Breast epithelium (tissue), 4 donors: ENCODE measurements at regions not wholly inside any gene's neighbourhood (a gene's known extent, or its start where the extent isn't known, plus 50 kb on each side); places are given as distances from the start of the nearest gene placed in this dataset.

ENCODE experiments used
- DNase-seq, 2 donors: peaks; one replicate each; pipeline ENCODE4 v3.0.0-alpha.2; 2019; ENCODE audit warnings: low spot score in 2 of 2
- H3K27ac ChIP-seq, 2 donors: fragments of 200-600 bp; sonication (generic) in 1 of 2; one replicate each; pipeline ENCODE4 v1.5.1; 2016 to 2019; ENCODE audit warnings: mild to moderate bottlenecking in 1 of 2
- H3K27me3 ChIP-seq, 2 donors: fragments of 200-600 bp; sonication (generic) in 1 of 2; one replicate each; pipeline versions ENCODE4 v1.5.1 to v1.6.0; 2017 to 2019; ENCODE audit warnings: control low read depth in 1 of 2, mild to moderate bottlenecking in 1 of 2
- H3K36me3 ChIP-seq: fragments of 200-600 bp; one replicate; pipeline ENCODE4 v1.5.1; 2019
- H3K4me1 ChIP-seq, 2 donors: fragments of 200-600 bp; sonication (generic); one replicate each; pipeline ENCODE4 v1.5.1; 2016 to 2019; ENCODE audit warnings: control low read depth in 1 of 2
- H3K4me3 ChIP-seq, 3 donors: fragments of 200-600 bp; sonication (generic); 1 replicate in 2 of 3; 2 replicates in 1 of 3; pipeline ENCODE4 v1.5.1; 2016 to 2019; ENCODE audit warnings: mild to moderate bottlenecking in 3 of 3, moderate library complexity in 2 of 3
- H3K9me3 ChIP-seq, 2 donors: fragments of 200-600 bp; sonication (generic) in 1 of 2; one replicate each; pipeline ENCODE4 v1.5.1; 2016 to 2019; ENCODE audit warnings: control low read depth in 1 of 2
- CTCF ChIP-seq, 3 donors: fragments of 450-650 bp; IDR thresholded peaks; one replicate each; pipeline ENCODE4 v1.5.1; 2016 to 2017; ENCODE audit warnings: antibody characterized with exemption in 3 of 3, mild to moderate bottlenecking in 3 of 3, moderate library complexity in 3 of 3
- POLR2A ChIP-seq: fragments of 450-650 bp; IDR thresholded peaks from one replicate; pipeline ENCODE4 v1.6.1; 2016; ENCODE audit warnings: antibody characterized with exemption, mild to moderate bottlenecking, moderate library complexity
- POLR2AphosphoS5 ChIP-seq, 3 donors: sonication (generic); formaldehyde crosslinking; IDR thresholded peaks; one replicate each; pipeline ENCODE4 v1.6.1; 2017; ENCODE audit warnings: antibody characterized with exemption in 3 of 3
- intact Hi-C: fragments of 100-400 bp; cut with DNase I; formaldehyde crosslinking; loops from one replicate; pipeline ENCODE4 v1.15.1; 2023; ENCODE audit warnings: low total_unique reads

GRCh38 chr3:72426618-72427397 is 421.4 kb downstream of the SHQ1 start:
- TF ChIP-seq POLR2A (no peak), POLR2AphosphoS5 (IDR thresholded peaks at IDR 0.05) (no peak), CTCF (IDR thresholded peaks at IDR 0.05) (no peak)
- intact Hi-C loops = no loop called here
- H3K4me1 ChIP-seq = no peaks in the 10 kb centered on the region

GRCh38 chr3:72423643-72424042 is 424.6 kb downstream of the SHQ1 start:
- peaks cover 0 to 15% of the 10 kb centered on the region in 2 donors for H3K9me3 ChIP-seq
- no peaks in the 10 kb centered on the region for H3K27me3 ChIP-seq
- no peak for TF ChIP-seq POLR2A
- TF ChIP-seq POLR2AphosphoS5 (IDR thresholded peaks at IDR 0.05) = no peak
- no peak for TF ChIP-seq CTCF (IDR thresholded peaks at IDR 0.05)
- no peak overlapping the region for H3K27ac ChIP-seq
- intact Hi-C loops = no loop called here
- H3K4me3 ChIP-seq = no peak overlapping the region
- no peaks in the 10 kb centered on the region for H3K36me3 ChIP-seq
- DNase-seq = no peak
- no peaks in the 10 kb centered on the region for H3K4me1 ChIP-seq

More at GRCh38 chr3:72426618-72427397, 421.4 kb downstream of the SHQ1 start:
- H3K36me3 ChIP-seq = no peaks in the 10 kb centered on the region
- H3K4me3 ChIP-seq = no peak overlapping the region
- H3K27me3 ChIP-seq = no peaks in the 10 kb centered on the region
- no peak overlapping the region for H3K27ac ChIP-seq
- no peak for DNase-seq
- peaks cover 0 to 2% of the 10 kb centered on the region in 2 donors for H3K9me3 ChIP-seq

- Histone ChIP-seq H3K27ac (no peak overlapping the region), H3K4me1 (no peaks in the 10 kb centered on the region)
- intact Hi-C loops = no loop called here
These were observed 426.5 kb downstream of the SHQ1 start for GRCh38 chr3:72421786-72422185.

GRCh38 chr3:72421126-72421525 is 427.1 kb downstream of the SHQ1 start:
- intact Hi-C loops = no loop called here
- H3K9me3 ChIP-seq = peaks cover 0 to 15% of the 10 kb centered on the region in 2 donors
- H3K36me3 ChIP-seq = no peaks in the 10 kb centered on the region
- H3K4me3 ChIP-seq = no peak overlapping the region
- no peaks in the 10 kb centered on the region for H3K27me3 ChIP-seq
- DNase-seq = no peak
- H3K4me1 ChIP-seq = no peaks in the 10 kb centered on the region
- TF ChIP-seq POLR2AphosphoS5 (IDR thresholded peaks at IDR 0.05) (no peak), CTCF (IDR thresholded peaks at IDR 0.05) (no peak), POLR2A (no peak)
- H3K27ac ChIP-seq = no peak overlapping the region

More at GRCh38 chr3:72421786-72422185, 426.5 kb downstream of the SHQ1 start:
- Histone ChIP-seq H3K36me3 (no peaks in the 10 kb centered on the region), H3K4me3 (no peak overlapping the region), H3K9me3 (peaks cover 0 to 15% of the 10 kb centered on the region in 2 donors), H3K27me3 (no peaks in the 10 kb centered on the region)
- TF ChIP-seq CTCF (IDR thresholded peaks at IDR 0.05) (no peak), POLR2A (no peak)
- DNase-seq = no peak

- Histone ChIP-seq H3K36me3 (no peaks in the 10 kb centered on the region), H3K27me3 (no peaks in the 10 kb centered on the region), H3K27ac (no peak overlapping the region), H3K4me3 (no peak overlapping the region), H3K9me3 (peaks cover 0 to 15% of the 10 kb centered on the region in 2 donors), H3K4me1 (no peaks in the 10 kb centered on the region)
- no peak for DNase-seq
- TF ChIP-seq POLR2A = no peak
- TF ChIP-seq POLR2AphosphoS5 (IDR thresholded peaks at IDR 0.05) = no peak
- no peak for TF ChIP-seq CTCF (IDR thresholded peaks at IDR 0.05)
- intact Hi-C loops = no loop called here
These were observed 429.4 kb downstream of the SHQ1 start for GRCh38 chr3:72418856-72419255.
